Keratinocyte (primary cell): ENCODE measurements at regions not wholly inside any gene's neighbourhood (a gene's known extent, or its start where the extent isn't known, plus 50 kb on each side); places are given as distances from the start of the nearest gene placed in this dataset.

Experiments
- DNase-seq: peaks from one replicate; pipeline ENCODE4 v3.0.0-alpha.2; 2011; ENCODE audit warnings: low read depth, missing footprints, low spot score
- FAIRE-seq: peaks from 2 replicates; lab custom pipeline; 2011; peaks lifted over from hg19 to GRCh38; lab: Jason Lieb, UNC
- H2AFZ ChIP-seq: 2 replicates; pipeline ENCODE4 v1.6.0; 2012; ENCODE audit warnings: low read length, control low read depth, inconsistent platforms; ENCODE audit not compliant: control insufficient read depth
- H3K27ac ChIP-seq: 2 replicates; pipeline ENCODE4 v1.5.1; 2011; ENCODE audit warnings: low read length; ENCODE audit not compliant: control insufficient read depth, insufficient read depth
- H3K27me3 ChIP-seq: 3 replicates; pipeline ENCODE4 v1.6.0; 2011; ENCODE audit warnings: low read length; ENCODE audit not compliant: control insufficient read depth, insufficient read depth; ENCODE audit errors: extremely low read depth
- H3K36me3 ChIP-seq, 2 experiments: 2 replicates in 1 of 2; 3 replicates in 1 of 2; pipeline ENCODE4 v1.5.1; 2011; ENCODE audit warnings: low read length in 2 of 2, mild to moderate bottlenecking in 1 of 2; ENCODE audit not compliant: control insufficient read depth in 2 of 2, insufficient read depth in 2 of 2; ENCODE audit errors: extremely low read depth in 1 of 2
- H3K4me1 ChIP-seq: 3 replicates; pipeline ENCODE4 v1.5.1; 2011; ENCODE audit warnings: low read length; ENCODE audit not compliant: control insufficient read depth, insufficient read depth; ENCODE audit errors: extremely low read depth
- H3K4me2 ChIP-seq: 3 replicates; pipeline ENCODE4 v1.6.0; 2011; ENCODE audit warnings: low read depth, low read length; ENCODE audit not compliant: control insufficient read depth, insufficient read depth; ENCODE audit errors: extremely low read depth
- H3K4me3 ChIP-seq, 3 experiments: fragments of 200-600 bp in 1 of 3; sonication (generic) in 1 of 3; 2 replicates in 2 of 3; 3 replicates in 1 of 3; pipeline ENCODE4 v1.5.1; 2011 to 2016; ENCODE audit warnings: low read length in 3 of 3, mild to moderate bottlenecking in 3 of 3, control low read depth in 2 of 3, inconsistent platforms in 1 of 3, low read depth in 1 of 3, mixed read lengths in 1 of 3, mixed run types in 1 of 3, moderate library complexity in 1 of 3; ENCODE audit not compliant: control insufficient read depth in 2 of 3, insufficient read depth in 2 of 3; ENCODE audit errors: extremely low read depth in 1 of 3
- H3K79me2 ChIP-seq: 2 replicates; pipeline ENCODE4 v1.6.0; 2012; ENCODE audit warnings: low read length; ENCODE audit not compliant: control insufficient read depth, insufficient read depth
- H3K9ac ChIP-seq: 3 replicates; pipeline ENCODE4 v1.6.0; 2011; ENCODE audit warnings: low read length; ENCODE audit not compliant: control insufficient read depth, insufficient read depth; ENCODE audit errors: extremely low read depth
- H3K9me1 ChIP-seq: 3 replicates; pipeline ENCODE4 v1.6.0; 2011; ENCODE audit warnings: low read length; ENCODE audit not compliant: control insufficient read depth, insufficient read depth; ENCODE audit errors: extremely low read depth
- H3K9me3 ChIP-seq: 2 replicates; pipeline ENCODE4 v1.5.1; 2012; ENCODE audit warnings: low read depth, low read length; ENCODE audit not compliant: control insufficient read depth
- H4K20me1 ChIP-seq: 3 replicates; pipeline ENCODE4 v1.6.0; 2011; ENCODE audit warnings: low read length; ENCODE audit not compliant: control insufficient read depth, insufficient read depth; ENCODE audit errors: extremely low read depth
- CTCF ChIP-seq, 3 experiments: IDR thresholded peaks in 1 of 3; conservative IDR thresholded peaks in 1 of 3; optimal IDR thresholded peaks in 1 of 3; 2 replicates in 2 of 3; 3 replicates in 1 of 3; pipeline versions ENCODE3 to v1.5.1; 2011; ENCODE audit warnings: low read length in 3 of 3, mild to moderate bottlenecking in 3 of 3, moderate library complexity in 2 of 3, control low read depth in 1 of 3, inconsistent platforms in 1 of 3; ENCODE audit not compliant: insufficient read depth in 2 of 3; ENCODE audit errors: extremely low read depth in 1 of 3
- EZH2 ChIP-seq: IDR thresholded peaks from one replicate; pipeline ENCODE4 v1.6.1; 2012; ENCODE audit warnings: inconsistent platforms, mild to moderate bottlenecking, low read length, moderate library complexity
- dilution Hi-C: fragments of 300-500 bp; cut with MboI; formaldehyde crosslinking; loops from one replicate; pipeline ENCODE4 v1.7.0; 2020; ENCODE audit warnings: low sequenced_read_pairs; ENCODE audit not compliant: extremely low pct_ligation_motif_present

DNA sequence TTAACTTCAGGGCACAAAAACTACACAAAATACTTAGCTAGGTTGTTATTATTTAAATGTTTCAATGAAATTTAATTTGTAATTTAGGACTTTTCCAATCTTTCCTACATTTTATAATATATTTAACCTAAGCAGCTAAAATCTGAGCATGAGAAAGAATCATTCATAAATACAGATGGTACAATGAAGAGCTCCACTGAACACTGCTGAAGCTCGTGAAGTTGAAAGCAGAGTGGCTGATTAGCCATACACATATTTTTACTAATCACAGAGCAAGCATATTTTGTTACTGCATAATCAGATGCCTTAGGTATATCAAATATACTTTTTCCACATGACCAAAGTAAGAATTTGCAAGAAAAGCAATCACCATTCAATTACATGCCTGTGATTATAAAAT is 184.9 kb upstream of the ETAA1 start:
- dilution Hi-C loops = no loop called here
- no peaks in the 10 kb centered on the region for H3K9me3 ChIP-seq
- no peak overlapping the region for H3K4me2 ChIP-seq
- no peaks in the 10 kb centered on the region for H3K79me2 ChIP-seq
- no peak for FAIRE-seq
- DNase-seq = no peak
- no peak overlapping the region for H2AFZ ChIP-seq
- no peaks in the 10 kb centered on the region for H3K27me3 ChIP-seq
- H3K4me3 ChIP-seq = no peak overlapping the region
- H3K4me1 ChIP-seq = no peaks in the 10 kb centered on the region
- no peaks in the 10 kb centered on the region for H4K20me1 ChIP-seq
- no peak overlapping the region for H3K27ac ChIP-seq
- H3K9ac ChIP-seq = no peak overlapping the region
- H3K9me1 ChIP-seq = no peaks in the 10 kb centered on the region
- TF ChIP-seq EZH2 (no peak), CTCF (optimal IDR thresholded peaks at IDR 0.05 in 1 of 3, IDR thresholded peaks at IDR 0.05 in 1 of 3, conservative IDR thresholded peaks at IDR 0.05 in 1 of 3; ENCODE audit: extremely low read depth in 1 of 3, insufficient read depth in 2 of 3, low read length in 3 of 3) (no peak)
- H3K36me3 ChIP-seq = no peaks in the 10 kb centered on the region

GRCh38 chr2:67213270-67213670 is 183.9 kb upstream of the ETAA1 start:
- Histone ChIP-seq H3K9me3 (no peaks in the 10 kb centered on the region), H3K36me3 (no peaks in the 10 kb centered on the region), H3K4me1 (no peaks in the 10 kb centered on the region), H4K20me1 (no peaks in the 10 kb centered on the region), H3K9ac (no peak overlapping the region), H3K27ac (no peak overlapping the region), H3K27me3 (no peaks in the 10 kb centered on the region), H3K79me2 (no peaks in the 10 kb centered on the region), H3K4me2 (no peak overlapping the region), H2AFZ (no peak overlapping the region), H3K4me3 (no peak overlapping the region), H3K9me1 (no peaks in the 10 kb centered on the region)
- DNase-seq (no peak), FAIRE-seq (no peak)
- TF ChIP-seq CTCF (optimal IDR thresholded peaks at IDR 0.05 in 1 of 3, IDR thresholded peaks at IDR 0.05 in 1 of 3, conservative IDR thresholded peaks at IDR 0.05 in 1 of 3; ENCODE audit: extremely low read depth in 1 of 3, insufficient read depth in 2 of 3, low read length in 3 of 3) (no peak), EZH2 (no peak)
- dilution Hi-C loops = no loop called here
